Fibroblast of the conjunctiva (primary cell): ENCODE measurements at regions not wholly inside any gene's neighbourhood (a gene's known extent, or its start where the extent isn't known, plus 50 kb on each side); places are given as distances from the start of the nearest gene placed in this dataset.
"Not testable (repeated sequence)": the region's sequence is repeated elsewhere in the genome, so short reads cannot be mapped to it uniquely, and the experiment has no call there.

ENCODE experiments used
- DNase-seq: peaks from one replicate; pipeline ENCODE4 v3.0.0-alpha.2; 2010; ENCODE audit warnings: low read depth

DNA sequence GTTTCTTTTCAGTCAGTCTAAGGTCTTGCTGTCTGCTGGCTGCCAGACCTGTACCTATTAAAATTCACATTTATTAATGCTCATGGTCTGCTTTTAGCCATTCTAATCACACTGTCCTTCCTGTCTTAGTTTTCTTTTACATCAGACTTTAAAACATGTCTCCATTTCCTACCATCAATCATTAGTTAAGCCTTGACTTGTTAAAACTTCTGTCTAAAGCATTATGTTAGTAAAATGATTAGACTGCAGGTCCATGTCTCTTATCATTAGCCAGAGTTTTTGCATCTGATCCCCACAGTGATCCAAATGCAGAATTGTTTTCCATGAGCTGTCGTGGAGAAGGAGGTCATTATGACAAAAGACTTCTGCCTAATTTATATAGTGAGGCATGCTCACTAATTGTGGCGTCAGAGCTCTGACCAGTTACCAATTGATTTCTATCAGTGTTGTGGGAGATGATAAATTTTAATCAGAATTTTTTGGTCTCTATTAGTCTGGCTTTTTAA, 226.5 kb downstream of the DKK1 start:
- no peak for DNase-seq

DNA sequence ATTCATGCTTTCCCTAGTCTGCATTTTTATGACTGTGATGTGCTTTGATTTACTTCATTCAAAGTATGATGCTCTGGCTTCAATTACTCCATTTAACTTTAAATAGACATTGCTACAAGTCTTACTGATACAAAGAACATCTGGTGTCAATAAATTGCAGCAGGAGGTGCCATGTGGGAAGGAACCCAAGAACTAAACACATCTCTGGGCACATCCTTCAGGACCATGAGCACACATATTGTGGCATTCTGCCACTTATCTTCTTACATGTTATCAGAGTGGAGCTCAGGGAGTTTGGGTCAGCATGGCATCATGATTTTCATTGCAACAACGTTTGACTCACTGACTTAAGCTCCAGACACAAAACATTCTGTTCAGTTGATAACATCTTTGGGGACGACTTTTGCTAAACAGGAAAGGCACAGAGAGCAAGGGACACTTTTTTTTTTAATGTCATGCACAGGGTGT, 227.0 kb downstream of the DKK1 start:
- peak; percentile 68 for DNase-seq

DNA sequence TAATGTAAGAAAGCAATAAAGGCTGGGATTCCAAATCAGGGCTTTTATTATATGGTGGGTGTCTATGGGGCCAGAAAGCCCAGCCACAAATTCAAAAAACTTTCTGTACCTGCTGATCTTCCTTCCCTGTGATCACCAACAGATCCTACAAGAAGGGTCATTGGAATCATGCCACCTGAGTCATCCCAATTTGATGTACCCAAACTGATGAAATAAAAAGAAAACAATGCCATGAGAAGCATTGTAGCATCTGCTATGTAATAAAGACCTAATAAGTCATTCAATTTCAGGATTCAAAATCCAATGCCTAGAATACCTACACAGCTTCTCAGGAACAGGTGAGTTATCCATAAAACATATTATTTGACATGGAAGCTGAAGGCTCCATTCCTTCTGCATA, 228.8 kb downstream of the DKK1 start:
- DNase-seq: peak; percentile 64

DNA sequence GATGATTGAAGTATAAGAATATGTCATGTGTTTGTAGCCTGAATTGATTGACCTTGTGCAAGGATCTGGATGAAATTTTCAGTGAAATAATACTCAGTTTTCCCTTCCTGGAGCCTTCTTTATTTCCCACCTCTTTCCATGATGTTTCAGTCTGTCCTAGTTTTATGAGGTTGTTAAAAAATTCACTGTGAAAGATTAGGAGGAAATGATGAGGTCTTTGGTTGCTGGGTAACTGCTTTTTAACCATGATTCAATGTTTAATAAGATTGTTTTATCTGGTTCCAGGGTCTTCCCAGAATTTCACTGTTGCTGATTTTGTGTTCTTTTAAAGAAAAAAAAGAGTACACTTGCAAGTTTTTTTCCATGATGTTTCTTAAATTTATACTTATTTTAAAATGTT, 221.5 kb downstream of the MBL2 start:
- DNase-seq: no peak

DNA sequence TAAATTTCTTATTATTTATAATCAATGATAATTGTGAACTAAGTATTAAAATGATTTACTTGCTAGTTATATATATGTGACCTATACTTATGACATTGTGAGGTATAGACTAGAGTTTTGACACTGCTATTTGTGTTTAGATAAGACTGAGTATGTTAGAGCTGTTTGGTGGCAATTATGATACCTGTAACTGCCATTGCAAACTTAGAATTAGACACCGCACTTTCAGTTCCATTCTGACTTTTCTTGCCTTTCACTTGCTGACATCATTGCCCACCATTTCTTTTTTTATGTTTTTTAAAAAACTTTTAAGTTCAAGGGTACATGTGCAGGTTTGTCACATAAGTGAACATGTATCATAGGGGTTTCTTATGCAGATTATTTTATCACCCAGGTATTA, 214.5 kb downstream of the MBL2 start:
- DNase-seq: no peak

DNA sequence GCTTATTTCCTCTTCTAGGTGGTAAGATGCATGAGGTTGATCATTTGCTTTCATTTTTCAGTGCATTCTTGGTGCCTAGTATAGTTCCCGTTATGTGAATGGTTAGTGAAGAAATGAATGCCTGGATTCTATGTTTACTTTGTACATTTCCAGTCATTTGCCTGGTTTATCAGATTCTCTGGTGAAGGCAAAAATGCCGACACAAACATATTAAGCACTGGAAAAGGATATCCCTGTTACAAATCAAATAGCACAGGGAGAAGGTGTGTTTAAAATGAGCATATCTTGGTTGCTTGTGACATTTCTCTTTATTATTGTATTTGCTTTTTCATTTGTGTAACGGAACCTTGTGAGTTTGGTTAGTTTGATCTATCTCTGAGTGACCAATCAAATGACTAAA, 211.3 kb downstream of the MBL2 start:
- no peak for DNase-seq

DNA sequence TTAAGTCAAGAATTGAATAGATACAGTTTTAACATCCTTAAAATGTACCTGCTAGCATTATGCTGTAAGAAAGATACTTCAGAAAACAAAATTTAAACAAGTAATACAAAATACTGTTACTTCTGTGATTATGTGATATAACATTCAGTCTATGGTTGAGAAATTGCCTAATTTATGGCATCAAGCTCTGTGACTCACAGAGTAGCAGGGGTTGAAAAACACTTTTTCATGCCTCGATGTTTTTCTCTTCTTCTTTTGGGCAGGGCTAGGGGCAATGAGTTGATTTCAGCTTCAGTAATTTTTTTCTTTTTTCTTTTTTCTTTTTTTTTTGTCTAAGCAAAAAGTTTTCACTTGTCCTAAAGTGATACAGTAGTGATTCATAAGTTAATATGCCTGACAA, 209.2 kb downstream of the MBL2 start:
- DNase-seq: no peak

DNA sequence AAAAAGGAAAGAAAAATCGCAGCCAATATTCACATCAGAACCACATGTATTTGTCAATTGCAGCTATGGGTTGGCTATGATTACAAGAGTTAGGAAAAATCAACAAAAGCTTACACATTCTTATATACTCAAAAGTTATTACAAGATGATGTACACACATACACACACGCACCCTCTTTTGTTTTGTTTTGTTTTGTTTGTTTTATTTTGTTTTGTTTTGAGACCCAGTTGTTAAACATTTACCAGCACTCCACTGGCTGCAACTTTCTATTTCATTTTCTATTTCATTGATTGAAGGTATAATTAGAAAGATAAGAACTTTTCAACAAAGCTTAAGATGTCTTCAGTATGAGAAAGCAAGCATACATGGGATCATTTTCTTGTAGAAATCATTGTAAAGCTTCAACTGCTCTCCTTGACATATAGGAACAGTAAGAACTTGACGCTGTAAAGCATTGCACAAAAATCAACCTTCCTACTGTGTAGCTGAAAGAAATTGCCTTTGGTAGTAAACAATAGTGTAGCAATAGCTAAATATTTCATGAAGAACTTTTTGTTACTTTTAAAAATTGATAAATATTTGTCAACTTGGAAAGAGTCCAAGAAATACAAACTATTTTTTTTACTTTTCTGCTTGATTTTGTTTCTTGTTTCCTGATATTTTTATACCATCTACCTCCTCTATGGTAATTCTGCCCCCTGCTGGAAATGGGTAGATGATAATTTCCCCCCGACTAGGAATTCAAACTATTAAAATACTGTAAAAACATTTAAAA, 205.9 kb downstream of the MBL2 start:
- peak; percentile 47 for DNase-seq

DNA sequence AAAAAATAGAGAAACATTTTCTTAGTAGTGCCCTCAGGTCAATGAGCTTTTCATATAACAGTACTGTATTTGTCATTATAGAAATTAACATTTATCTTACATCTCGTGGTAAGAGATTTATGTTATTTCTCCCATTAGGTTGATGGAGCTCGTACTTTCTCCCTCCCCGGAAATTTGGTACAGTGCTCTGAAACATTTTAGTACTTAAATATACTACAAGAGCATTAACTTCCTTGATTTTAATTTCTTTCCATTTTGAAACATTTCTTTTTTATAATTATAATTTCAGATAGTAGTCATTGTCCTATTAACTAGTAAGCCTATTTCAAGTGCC, 205.4 kb downstream of the MBL2 start:
- DNase-seq: no peak

DNA sequence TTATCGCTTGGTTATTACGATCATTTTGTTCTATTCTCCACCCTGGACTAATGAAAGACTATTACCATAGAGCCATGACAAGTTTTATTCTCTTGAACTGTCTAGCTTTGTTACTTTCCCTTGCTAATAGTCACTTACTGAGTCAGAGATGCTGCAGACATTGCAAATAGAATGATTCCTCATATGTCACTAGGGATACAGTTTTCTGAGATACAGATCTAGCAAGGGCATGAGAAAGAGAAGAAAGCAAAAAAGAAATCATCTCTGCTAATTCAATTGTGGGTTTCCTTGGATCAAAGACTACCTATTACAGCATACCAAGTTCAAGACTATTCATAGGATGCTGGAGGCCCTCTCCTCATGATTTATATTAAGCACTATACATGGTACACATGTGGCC, 204.3 kb downstream of the MBL2 start:
- DNase-seq: no peak

DNA sequence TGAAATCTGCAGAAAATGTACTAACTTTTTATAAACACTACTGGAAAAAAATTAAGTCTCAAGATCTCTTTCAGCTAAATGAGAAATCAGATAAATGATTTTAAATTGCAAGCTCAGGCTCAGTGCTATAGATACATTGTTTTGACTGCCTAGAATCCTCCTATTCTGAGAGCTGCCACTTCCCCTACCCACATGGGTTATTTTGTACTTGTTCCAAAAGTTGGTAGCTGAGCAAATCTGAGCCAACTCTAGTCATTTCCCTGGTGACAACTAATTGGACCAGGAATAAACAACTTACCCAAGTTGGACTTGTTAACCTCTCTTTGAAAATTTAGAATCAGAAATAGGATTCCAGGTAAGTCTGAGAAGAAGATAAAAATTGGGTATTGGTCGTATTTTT, 202.1 kb downstream of the MBL2 start:
- DNase-seq: no peak

DNA sequence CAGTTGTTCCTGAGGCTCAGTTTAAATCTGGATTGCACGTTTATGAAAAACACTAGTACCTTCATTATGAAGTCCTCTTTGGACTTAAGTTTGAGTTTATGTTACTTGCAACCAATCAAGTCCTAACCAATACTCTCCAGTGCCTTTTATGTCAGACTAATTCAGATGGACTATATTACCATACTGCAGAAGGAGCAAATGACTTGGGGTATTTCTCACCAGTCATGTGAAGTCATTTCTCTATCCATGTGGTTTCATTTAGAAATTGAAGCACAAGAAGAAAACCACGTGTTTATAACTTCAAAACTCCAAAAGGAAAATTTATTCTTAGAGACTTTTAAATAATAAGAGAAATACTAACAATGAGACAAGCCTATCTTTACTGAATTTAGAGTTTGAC, 201.6 kb downstream of the MBL2 start:
- no peak for DNase-seq

DNA sequence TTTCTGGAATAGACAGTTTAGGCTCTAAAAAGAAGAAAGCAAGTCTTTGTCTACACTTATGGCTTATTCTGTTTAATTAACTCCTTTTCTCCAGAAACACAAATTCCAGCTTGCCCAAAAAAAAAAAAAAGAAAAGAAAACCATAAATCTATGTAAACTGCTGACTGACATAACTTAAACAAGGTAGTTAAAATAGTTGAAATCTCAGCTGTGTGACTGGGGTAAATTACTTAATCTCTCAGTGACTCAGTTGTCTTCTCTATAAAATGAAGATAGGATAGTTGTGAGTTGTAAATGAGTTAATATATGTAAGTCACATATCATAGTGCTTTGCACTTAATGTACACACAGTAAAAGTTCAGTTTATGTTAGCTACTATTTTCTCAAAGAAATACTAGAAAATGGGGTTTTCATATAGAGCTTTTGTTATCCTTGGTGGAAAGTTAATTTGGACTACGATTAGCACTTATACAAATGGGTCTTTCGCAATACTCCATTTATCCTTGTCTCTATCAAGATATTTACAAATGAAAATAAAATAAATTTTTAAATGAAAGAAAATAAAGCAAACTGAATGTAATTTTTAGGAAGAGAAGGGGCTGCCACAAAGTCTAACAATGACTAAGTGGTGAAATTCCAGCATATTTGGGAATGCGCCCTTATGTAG, 200.9 kb downstream of the MBL2 start:
- DNase-seq: no peak

DNA sequence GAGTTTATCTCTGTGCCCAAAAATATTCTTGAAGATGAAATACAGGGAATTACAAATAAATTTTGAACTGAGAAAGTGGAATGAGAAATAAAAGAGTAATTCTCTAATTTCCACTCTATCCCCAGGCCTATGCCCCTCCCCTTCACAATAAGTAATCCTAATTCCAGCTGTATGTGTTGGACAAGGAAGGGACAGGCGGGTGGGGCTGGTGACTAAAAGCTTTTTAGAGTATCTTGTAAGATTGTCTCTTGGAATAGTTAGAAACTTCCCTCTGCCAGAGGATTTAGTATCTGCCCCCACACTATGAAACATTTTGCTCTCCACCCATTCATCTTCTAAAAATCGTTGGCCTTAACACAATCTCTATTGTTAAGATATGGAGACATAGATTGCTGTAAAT, 199.2 kb downstream of the MBL2 start:
- DNase-seq: no peak

DNA sequence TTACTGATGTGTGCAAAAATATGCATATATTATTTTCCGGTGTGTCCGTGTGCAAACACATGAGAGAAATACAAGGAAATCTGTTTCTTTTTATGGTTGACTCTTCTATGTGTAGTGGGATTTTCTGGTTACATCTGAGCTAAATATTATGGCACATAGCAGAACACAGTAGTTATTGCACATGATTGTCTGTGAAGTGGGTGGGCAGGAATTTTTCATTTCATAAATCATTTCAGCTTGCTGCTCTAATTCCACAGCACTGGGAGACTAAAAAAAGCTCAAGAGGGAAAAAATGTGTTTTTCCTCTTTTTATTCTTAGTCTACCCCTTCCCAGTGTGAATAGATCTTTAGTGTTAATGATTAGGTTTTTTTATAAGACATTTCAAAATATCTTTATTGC, 197.9 kb downstream of the MBL2 start:
- no peak for DNase-seq

DNA sequence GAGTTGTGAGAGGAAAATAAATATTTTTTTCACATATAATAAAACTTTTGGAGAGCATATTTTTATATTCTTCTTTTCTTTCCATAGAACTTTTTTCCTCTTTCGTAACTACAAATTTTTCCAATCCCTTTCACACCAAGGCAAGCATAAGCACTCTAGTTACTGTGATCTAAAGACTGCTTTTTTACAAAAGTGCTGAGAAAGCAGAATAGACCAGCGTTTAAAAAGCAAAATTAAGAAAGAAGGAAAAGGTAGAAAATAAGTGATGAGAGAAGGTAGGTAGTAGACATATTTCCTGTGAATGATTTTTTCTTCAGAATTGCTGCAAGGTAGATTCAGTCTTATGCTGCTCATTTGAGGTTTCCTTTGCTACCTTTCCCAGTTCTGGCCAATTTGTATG, 195.5 kb downstream of the MBL2 start:
- DNase-seq: no peak

DNA sequence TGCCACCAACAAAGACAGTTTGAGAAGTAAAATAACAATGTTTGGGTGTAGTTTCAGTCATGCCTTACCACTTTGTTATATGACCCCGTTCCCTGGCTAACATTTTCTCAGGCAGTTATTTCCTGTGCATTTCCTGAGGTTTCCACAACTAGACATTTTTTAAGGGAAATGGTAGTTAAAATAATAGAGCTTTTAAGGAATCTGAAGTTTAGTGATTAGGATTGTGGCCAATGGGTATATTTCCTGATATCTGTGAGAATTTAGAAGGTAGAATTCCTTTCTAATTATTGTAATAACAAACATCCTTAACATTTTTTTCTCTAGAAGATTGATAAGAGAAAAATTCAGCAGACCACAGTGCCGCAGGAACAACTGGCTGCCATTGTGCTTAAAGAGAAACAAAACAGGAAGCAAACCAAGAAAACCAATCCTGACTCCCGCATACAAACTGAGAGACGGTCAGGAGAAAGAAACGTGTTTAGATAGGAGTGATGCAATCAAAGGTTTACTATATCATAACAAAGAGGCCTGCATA, 193.6 kb downstream of the MBL2 start:
- DNase-seq: no peak

DNA sequence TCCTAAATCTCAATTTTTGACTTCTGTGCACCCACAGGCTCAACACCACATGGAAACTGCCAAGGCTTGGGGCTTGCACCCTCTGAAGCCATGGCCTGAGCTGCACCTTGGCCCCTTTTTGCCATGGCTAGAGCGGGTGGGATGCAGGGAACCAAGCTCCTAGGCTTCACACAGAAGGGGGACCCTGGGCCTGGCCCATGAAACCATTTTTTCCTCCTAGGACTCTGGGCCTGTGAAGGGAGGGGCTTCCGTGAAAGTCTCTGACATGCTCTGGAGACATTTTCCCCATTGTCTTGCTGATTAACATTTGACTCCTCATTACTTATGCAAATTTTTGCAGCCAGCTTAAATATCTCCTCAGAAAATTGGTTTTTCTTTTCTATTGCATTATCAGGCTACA, 190.9 kb downstream of the MBL2 start:
- DNase-seq: not testable (repeated sequence)

DNA sequence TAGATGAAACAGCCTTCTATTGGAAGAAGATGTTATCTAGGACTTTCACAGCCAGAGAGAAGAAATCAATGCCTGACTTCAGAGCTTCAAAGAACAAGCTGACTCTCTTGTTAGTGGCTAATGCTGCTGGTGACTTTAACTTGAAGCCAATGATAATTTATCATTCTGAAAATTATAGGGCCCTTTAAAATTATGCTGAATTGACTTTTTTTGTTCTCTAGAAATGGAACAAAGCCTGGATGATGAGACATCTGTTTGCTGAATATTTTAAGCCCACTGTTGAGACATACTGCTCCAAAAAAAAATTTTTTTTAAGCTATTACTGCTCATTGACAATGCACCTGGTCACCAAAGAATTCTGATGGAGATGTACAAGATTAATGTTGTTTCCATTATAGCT, 189.2 kb downstream of the MBL2 start:
- DNase-seq: no peak

DNA sequence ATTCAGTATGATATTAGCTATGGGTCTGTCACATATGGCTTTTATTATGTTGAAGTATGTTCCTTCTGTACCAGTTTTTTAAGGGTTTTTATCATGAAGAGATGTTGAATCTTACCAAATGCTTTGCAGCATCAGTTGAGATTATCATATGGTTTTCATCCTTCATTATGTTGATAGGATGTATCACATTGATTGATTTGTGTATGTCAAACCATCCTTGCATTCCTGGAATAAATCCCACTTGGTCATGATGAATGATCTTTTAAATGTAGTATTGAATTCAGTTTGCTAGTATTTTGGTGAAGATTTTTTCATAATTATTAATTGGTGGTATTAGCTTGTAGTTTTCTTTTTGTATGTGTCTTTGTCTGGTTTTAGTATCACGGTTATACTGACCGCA, 185.9 kb downstream of the MBL2 start:
- DNase-seq: no peak

DNA sequence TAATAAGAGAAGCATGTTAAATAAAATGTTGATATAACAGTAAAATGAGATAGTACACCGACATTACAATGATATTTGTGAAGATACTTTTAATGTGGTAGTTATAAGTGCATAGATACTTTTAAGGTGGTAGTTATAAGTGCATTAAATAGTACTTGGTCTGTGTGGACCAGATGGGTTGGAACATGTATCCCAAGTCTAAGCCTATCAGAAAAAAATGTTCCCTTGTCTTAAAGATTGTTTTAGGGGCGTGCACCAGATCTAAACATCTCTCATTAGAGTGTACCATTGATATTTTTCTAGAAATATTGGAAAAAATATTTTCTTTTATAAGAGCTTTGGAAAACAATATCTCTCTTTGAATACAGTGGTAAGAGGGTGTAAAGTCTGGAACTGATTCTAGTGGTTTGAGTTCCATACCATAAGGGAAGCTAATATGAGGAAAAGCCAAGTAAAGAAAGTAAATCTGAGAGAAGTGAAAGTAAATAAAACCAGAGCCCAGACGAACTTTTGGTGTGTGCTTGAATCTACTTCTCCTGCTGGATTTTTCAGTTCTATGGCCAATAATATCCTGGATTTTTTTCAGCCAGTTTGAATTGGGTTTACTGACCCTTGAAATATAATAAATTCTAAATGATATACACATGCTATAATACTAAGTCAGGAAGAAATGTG, 175.3 kb downstream of the MBL2 start:
- no peak for DNase-seq

DNA sequence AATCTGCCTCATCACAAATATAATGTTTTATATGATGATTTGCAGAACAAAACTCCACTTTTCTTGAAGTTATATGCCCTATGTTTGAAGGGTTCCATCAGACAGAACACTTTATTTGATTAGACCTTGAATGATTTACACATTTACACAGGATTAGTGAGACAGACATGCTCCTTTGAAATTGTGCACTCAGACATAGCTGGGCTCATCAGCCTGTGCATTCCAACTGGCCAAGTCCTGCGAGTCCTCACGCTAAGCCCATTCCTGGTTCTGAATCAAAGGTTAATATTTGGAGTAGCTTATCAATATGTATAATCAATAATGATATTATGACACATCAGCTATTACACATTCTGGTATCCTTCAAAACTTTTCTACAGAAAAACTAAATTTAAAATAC, 173.6 kb downstream of the MBL2 start:
- DNase-seq: no peak
